Astrocyte of the cerebellum (primary cell): ENCODE measurements at regions not wholly inside any gene's neighbourhood (a gene's known extent, or its start where the extent isn't known, plus 50 kb on each side); places are given as distances from the start of the nearest gene placed in this dataset.

ENCODE experiments used
- DNase-seq: peaks from one replicate; pipeline ENCODE4 v3.0.0-alpha.2; 2011; ENCODE audit warnings: low read depth
- H3K4me3 ChIP-seq: 2 replicates; pipeline ENCODE4 v1.5.1; 2011; ENCODE audit warnings: mild to moderate bottlenecking, low read depth, low read length, moderate library complexity
- in situ Hi-C: cut with HindIII; loops from 2 replicates; pipeline ENCODE4 v1.10.0; 2017; ENCODE audit warnings: low sequenced_read_pairs
- TF ChIP-seq, protein P1 (sequence below): IDR thresholded peaks from 2 replicates; pipeline ENCODE4 v1.5.1; 2012; ENCODE audit warnings: low read length, low read depth, moderate library complexity, mild to moderate bottlenecking; ENCODE audit errors: missing control alignments

DNA sequence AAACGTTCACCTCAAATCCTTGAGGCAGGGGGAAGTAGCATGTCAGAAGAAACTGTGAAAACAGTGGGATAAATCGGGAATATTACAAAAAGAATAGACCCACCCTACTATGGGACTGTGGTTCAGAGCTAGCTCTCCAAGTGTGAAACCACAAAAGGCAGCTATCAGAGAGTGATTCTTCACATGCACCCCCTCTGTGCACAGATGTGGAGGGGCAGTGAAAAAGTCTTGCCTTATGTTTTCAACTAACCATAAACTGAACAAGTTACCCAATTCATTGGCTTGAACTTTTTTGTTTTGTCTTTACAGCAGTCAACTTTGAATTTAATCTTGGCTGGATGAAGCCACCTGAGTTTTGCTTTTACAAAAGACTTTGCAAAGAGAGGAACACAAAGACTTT is 98.8 kb upstream of the NR4A3 start:
- DNase-seq: no peak
- TF ChIP-seq, protein P1, sequence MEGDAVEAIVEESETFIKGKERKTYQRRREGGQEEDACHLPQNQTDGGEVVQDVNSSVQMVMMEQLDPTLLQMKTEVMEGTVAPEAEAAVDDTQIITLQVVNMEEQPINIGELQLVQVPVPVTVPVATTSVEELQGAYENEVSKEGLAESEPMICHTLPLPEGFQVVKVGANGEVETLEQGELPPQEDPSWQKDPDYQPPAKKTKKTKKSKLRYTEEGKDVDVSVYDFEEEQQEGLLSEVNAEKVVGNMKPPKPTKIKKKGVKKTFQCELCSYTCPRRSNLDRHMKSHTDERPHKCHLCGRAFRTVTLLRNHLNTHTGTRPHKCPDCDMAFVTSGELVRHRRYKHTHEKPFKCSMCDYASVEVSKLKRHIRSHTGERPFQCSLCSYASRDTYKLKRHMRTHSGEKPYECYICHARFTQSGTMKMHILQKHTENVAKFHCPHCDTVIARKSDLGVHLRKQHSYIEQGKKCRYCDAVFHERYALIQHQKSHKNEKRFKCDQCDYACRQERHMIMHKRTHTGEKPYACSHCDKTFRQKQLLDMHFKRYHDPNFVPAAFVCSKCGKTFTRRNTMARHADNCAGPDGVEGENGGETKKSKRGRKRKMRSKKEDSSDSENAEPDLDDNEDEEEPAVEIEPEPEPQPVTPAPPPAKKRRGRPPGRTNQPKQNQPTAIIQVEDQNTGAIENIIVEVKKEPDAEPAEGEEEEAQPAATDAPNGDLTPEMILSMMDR: no peak
- H3K4me3 ChIP-seq: no peak overlapping the region
- in situ Hi-C loops: no loop called here

DNA sequence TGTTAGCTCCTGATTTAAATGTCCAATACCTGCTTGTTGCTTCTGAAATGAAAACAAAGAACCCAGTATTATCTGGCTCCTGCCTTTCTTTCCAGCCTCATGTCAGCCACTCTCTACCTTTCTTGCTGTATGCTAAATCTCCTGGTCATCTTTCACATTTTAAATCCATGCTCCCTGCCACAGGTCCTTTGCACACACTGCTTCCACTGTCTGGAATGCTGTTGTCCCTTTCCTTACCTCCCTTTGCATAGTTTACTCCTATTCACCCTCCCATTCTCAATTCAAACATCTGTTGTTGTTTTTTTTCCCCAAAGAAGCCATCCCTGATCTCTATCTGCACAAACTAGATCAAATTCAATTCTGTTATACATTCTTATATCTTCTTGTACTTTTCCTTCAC is 97.0 kb upstream of the NR4A3 start:
- DNase-seq: no peak
- in situ Hi-C loops: no loop called here
- no peak overlapping the region for H3K4me3 ChIP-seq
- TF ChIP-seq, protein P1: no peak

DNA sequence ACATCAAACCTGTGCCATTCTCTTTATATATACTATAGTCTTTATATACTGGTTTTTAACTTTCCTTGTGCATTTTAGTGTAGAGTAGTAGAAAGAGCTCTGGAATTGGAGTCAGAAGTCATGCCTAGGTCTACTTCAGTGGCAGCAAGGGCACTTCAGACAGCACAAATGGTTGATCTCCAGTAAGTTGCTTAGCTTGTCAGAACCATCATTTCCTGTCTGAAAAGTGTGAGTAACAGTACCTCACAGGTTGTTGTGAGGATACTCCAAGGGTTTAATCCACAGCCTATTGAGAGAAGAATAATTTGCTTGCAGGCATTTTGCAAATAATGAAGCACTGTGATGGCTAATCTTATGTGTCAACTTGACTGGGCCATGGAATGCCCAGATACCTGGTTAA is 95.8 kb upstream of the NR4A3 start:
- TF ChIP-seq, protein P1: no peak
- H3K4me3 ChIP-seq: no peak overlapping the region
- in situ Hi-C loops: no loop called here
- DNase-seq: no peak

DNA sequence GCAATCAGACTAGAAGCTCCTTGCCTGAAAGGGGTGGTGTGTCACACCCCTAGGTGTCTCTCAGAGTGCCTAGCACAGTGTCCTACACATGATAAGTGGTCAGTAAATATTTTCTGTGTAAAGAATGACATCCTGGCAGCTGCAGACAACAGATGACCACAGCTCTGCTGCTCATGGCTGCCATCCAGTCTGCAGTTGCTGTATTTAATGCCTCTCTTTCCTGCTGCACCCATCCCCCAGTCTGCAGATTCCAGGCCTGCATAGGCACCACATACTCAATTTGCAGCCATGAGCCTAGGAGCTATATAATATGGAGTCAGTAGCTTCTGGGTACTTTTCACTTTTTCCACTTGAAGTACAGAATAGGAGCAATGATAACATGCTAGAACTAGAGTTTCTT is 94.9 kb upstream of the NR4A3 start:
- no peak for DNase-seq
- TF ChIP-seq, protein P1: no peak

DNA sequence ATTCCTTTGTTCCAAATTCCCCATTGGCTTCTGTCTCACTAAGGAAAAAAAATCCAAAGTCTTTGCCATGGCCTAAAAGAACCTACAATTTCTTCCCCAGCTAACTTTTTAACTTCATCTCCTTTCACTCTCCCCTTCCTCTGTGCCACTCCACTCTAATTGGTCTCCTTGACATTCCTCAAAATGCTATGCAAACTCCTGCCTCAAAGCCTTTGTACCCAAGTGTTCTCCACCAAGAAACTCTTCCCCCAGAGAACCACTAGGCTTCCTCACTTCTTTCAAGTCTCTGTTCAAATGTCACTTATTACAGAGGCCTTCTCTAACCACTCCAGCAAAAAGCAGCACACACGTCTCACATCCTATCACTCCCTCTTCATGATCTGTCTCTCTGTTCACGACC is 91.6 kb upstream of the NR4A3 start:
- H3K4me3 ChIP-seq: no peak overlapping the region
- TF ChIP-seq, protein P1: no peak
- in situ Hi-C loops: no loop called here
- DNase-seq: no peak

More for the DNA sequence above, 94.9 kb upstream of the NR4A3 start:
- in situ Hi-C loops: no loop called here
- H3K4me3 ChIP-seq: no peak overlapping the region

DNA sequence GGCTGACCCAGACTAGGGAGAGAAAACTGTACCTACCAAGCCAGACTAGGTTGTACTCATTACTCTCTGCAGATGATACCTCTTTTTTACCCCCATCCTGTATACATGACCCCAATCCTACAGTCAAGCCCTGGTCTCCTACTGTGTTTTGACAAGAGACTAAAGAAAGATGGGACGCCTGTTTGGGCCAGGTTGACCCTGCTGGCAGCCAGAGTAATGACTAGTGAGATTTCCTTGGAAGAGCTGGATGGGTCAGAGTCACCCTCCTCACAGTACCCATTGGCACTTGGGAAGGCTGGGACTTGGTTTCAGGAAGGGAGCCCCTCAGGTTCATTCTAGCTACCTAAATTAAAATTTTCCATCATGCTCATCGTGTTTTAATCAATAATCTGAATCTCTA is 89.7 kb upstream of the NR4A3 start:
- in situ Hi-C loops: no loop called here
- TF ChIP-seq, protein P1: no peak
- no peak overlapping the region for H3K4me3 ChIP-seq
- DNase-seq: no peak

DNA sequence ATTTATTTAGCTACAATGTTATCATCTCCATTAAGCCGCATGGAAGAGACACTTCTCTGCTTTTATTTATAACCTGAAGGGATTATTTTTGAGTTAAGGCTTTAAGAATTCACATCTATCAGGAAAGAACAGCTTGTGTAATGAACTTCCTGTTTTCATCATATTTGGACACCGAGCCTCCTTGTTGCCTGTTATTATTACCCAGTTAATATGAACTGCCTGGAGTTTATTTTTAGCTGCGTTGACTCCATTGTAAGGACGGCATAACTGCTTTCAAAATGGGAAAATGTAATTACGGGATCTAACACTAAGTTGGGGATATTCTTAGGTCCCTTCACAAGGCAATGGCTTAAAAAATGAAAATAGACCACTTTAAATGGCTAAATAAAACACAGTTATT is 89.0 kb upstream of the NR4A3 start:
- in situ Hi-C loops: no loop called here
- TF ChIP-seq, protein P1: no peak
- no peak overlapping the region for H3K4me3 ChIP-seq
- DNase-seq: no peak
